IPS-20b (cell line): ENCODE measurements at regions not wholly inside any gene's neighbourhood (a gene's known extent, or its start where the extent isn't known, plus 50 kb on each side); places are given as distances from the start of the nearest gene placed in this dataset.
"Not testable (repeated sequence)": the region's sequence is repeated elsewhere in the genome, so short reads cannot be mapped to it uniquely, and the experiment has no call there.

Experiments
- H3K27ac ChIP-seq: one replicate; pipeline ENCODE4 v1.5.1; 2013; ENCODE audit warnings: low read length
- H3K27me3 ChIP-seq: 2 replicates; pipeline ENCODE4 v1.6.1; 2013; ENCODE audit warnings: mild to moderate bottlenecking, low read length, inconsistent platforms; ENCODE audit not compliant: insufficient read depth
- H3K36me3 ChIP-seq: 2 replicates; pipeline ENCODE4 v1.6.1; 2013; ENCODE audit warnings: low read depth, mild to moderate bottlenecking, inconsistent platforms, low read length, moderate library complexity; ENCODE audit not compliant: insufficient read depth
- H3K4me1 ChIP-seq: 2 replicates; pipeline ENCODE4 v1.6.1; 2013; ENCODE audit warnings: mild to moderate bottlenecking, control low read depth, inconsistent platforms, low read length, moderate library complexity; ENCODE audit not compliant: insufficient read depth
- H3K4me3 ChIP-seq: 2 replicates; pipeline ENCODE4 v1.5.1; 2013; ENCODE audit warnings: mild to moderate bottlenecking, low read length, inconsistent platforms
- H3K9ac ChIP-seq: 2 replicates; pipeline ENCODE4 v1.6.1; 2013; ENCODE audit warnings: low read depth, mild to moderate bottlenecking, inconsistent platforms, low read length, moderate library complexity
- H3K9me3 ChIP-seq: 2 replicates; pipeline ENCODE4 v1.6.1; 2013; ENCODE audit warnings: mild to moderate bottlenecking, low read depth, low read length, inconsistent platforms; ENCODE audit not compliant: insufficient read depth

- Histone ChIP-seq H3K4me1 (peaks cover 9% of the 10 kb centered on the region; the same call in 1 of the 2 replicates), H3K9ac (no peak overlapping the region), H3K4me3 (no peak overlapping the region), H3K36me3 (no peaks in the 10 kb centered on the region), H3K27me3 (no peaks in the 10 kb centered on the region), H3K9me3 (no peaks in the 10 kb centered on the region), H3K27ac (no peak overlapping the region)
Observed at GRCh38 chr2:216987252-216987821, 127.5 kb upstream of the TNP1 start.

DNA sequence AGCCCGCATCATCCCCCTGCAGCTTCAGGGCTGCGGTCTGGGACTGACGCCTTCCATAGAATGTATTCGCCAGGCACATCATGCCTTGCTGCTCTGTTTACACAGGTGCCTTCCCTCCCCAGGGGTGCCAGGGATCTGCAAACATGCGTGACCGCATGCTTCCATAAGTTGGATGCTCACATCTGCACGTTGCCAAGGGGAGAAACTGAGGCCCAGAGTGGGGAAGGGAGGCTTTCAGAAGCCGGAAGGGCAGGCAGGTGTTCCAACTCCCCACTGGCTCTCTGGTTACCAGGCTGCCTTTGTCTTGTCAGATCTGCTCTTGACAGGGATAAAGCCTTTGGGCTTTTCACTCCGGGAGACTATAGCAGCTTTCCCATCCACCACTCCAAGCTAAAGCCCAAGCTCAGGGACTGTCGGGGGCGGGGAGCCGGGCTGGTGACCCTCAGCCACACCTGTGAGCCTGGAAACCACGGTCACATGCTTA, 125.8 kb upstream of the TNP1 start:
- no peak overlapping the region for H3K4me3 ChIP-seq
- H3K9me3 ChIP-seq, result no peaks in the 10 kb centered on the region
- H3K36me3 ChIP-seq, result no peaks in the 10 kb centered on the region
- H3K27me3 ChIP-seq, result no peaks in the 10 kb centered on the region
- no peak overlapping the region for H3K27ac ChIP-seq
- H3K9ac ChIP-seq, result no peak overlapping the region
- peaks cover 9% of the 10 kb centered on the region; the same call in 1 of the 2 replicates for H3K4me1 ChIP-seq

GRCh38 chr2:216984937-216985336, 125.1 kb upstream of the TNP1 start:
- H3K9ac ChIP-seq, result no peak overlapping the region
- H3K4me1 ChIP-seq, result peaks cover 9% of the 10 kb centered on the region; the same call in 1 of the 2 replicates
- H3K27me3 ChIP-seq, result no peaks in the 10 kb centered on the region
- H3K9me3 ChIP-seq, result no peaks in the 10 kb centered on the region
- H3K27ac ChIP-seq, result no peak overlapping the region
- no peaks in the 10 kb centered on the region for H3K36me3 ChIP-seq
- H3K4me3 ChIP-seq, result no peak overlapping the region

DNA sequence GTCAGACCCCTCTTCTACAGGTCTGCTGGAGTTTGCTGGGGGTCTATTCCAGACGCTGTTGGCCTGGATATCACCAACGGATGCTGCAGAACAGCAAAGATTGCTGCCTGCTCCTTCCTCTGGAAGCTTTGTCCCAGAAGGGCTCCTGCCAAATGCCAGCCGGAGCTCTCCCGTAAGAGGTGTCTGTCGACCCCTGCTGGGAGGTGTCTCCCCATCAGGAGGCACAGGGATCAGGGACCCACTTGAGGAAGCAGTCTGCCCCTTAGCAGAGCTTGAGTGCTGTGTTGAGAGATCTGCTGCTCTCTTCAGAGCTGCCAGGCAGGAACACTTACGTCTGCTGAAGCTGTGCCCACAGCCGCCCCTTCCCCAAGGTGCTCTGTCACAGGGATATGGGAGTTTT, 122.1 kb upstream of the TNP1 start:
- H3K36me3 ChIP-seq, result not testable (repeated sequence)

GRCh38 chr2:216980510-216980909, 120.6 kb upstream of the TNP1 start:
- H3K27me3 ChIP-seq, H3K27ac ChIP-seq, H3K9me3 ChIP-seq, H3K4me3 ChIP-seq, H3K4me1 ChIP-seq, H3K9ac ChIP-seq, H3K36me3 ChIP-seq: not testable (repeated sequence)

More for the DNA sequence above, 122.1 kb upstream of the TNP1 start:
- not testable (repeated sequence) for H3K9me3 ChIP-seq, H3K27me3 ChIP-seq, H3K9ac ChIP-seq, H3K4me1 ChIP-seq, H3K4me3 ChIP-seq, H3K27ac ChIP-seq

- Histone ChIP-seq H3K9ac (no peak overlapping the region), H3K4me3 (no peak overlapping the region), H3K27me3 (no peaks in the 10 kb centered on the region), H3K9me3 (no peaks in the 10 kb centered on the region), H3K4me1 (no peaks in the 10 kb centered on the region), H3K36me3 (no peaks in the 10 kb centered on the region), H3K27ac (no peak overlapping the region)
Observed at GRCh38 chr2:216974321-216975302, 114.7 kb upstream of the TNP1 start.

GRCh38 chr2:216971593-216971992, 111.7 kb upstream of the TNP1 start:
- Histone ChIP-seq H3K4me3 (no peak overlapping the region), H3K9me3 (no peaks in the 10 kb centered on the region), H3K27me3 (no peaks in the 10 kb centered on the region), H3K27ac (no peak overlapping the region), H3K36me3 (no peaks in the 10 kb centered on the region), H3K9ac (no peak overlapping the region), H3K4me1 (no peaks in the 10 kb centered on the region)

- Histone ChIP-seq H3K36me3 (no peaks in the 10 kb centered on the region), H3K9ac (no peak overlapping the region), H3K4me1 (no peaks in the 10 kb centered on the region), H3K27me3 (no peaks in the 10 kb centered on the region), H3K9me3 (no peaks in the 10 kb centered on the region), H3K4me3 (no peak overlapping the region), H3K27ac (no peak overlapping the region)
Observed at GRCh38 chr2:216970359-216970915, 110.6 kb upstream of the TNP1 start.

- Histone ChIP-seq H3K9ac (no peak overlapping the region), H3K4me3 (no peak overlapping the region), H3K36me3 (no peaks in the 10 kb centered on the region), H3K27me3 (no peaks in the 10 kb centered on the region), H3K4me1 (no peaks in the 10 kb centered on the region), H3K27ac (no peak overlapping the region), H3K9me3 (no peaks in the 10 kb centered on the region)
Observed at GRCh38 chr2:216967889-216968288, 108.0 kb upstream of the TNP1 start.

DNA sequence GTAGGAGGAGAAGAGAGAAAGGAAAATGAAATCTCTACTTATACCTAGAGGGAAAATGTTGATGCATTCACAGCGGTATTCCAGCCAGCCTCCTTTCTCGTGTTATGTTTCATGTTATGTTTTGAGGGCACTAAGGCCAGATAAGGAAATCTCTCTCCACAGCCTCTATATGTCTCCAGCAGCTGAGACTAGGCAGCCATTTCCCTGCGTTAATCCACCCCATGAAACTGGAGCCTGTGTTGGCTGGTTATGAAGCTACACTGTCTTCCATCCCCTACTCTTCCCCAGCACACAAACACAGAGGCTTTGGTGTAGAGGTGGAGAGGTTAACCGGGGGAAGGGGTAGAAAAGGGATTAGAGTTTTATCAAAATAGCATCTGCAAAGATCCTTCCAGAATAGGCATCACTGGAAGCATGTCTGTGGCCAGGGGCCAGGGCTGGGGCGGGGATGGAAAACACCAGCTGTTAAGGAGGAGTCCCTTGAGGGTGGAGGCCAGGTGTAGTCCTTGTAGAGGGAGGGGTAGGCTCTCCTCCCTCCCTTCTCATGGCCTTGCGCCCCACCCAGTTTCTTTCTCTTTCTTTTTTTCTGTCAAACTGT, 100.9 kb upstream of the TNP1 start:
- Histone ChIP-seq H3K4me1 (no peaks in the 10 kb centered on the region), H3K9ac (no peak overlapping the region), H3K27me3 (no peaks in the 10 kb centered on the region)

GRCh38 chr2:216959433-216959832, 99.6 kb upstream of the TNP1 start:
- Histone ChIP-seq H3K36me3 (no peaks in the 10 kb centered on the region), H3K27me3 (no peaks in the 10 kb centered on the region), H3K9me3 (no peaks in the 10 kb centered on the region), H3K4me1 (no peaks in the 10 kb centered on the region), H3K9ac (no peak overlapping the region), H3K4me3 (no peak overlapping the region), H3K27ac (no peak overlapping the region)

More for the DNA sequence above, 100.9 kb upstream of the TNP1 start:
- no peak overlapping the region for H3K27ac ChIP-seq
- H3K9me3 ChIP-seq, result no peaks in the 10 kb centered on the region
- no peak overlapping the region for H3K4me3 ChIP-seq
- no peaks in the 10 kb centered on the region for H3K36me3 ChIP-seq
